GM19468 (cell line): ENCODE measurements at regions not wholly inside any gene's neighbourhood (a gene's known extent, or its start where the extent isn't known, plus 50 kb on each side); places are given as distances from the start of the nearest gene placed in this dataset.
A peak's percentile ranks its signal among the peaks of the same experiment; 100 is the strongest.
"Not testable (repeated sequence)": the region's sequence is repeated elsewhere in the genome, so short reads cannot be mapped to it uniquely, and the experiment has no call there.

Experiments
- ATAC-seq: cut with Tn5 transposase; IDR thresholded peaks from one replicate; pipeline ENCODE4 v1.9.1; 2021; ENCODE audit warnings: mild to moderate bottlenecking, moderate library complexity, moderate number of reproducible peaks; ENCODE audit not compliant: unreplicated experiment; ENCODE audit errors: extremely low read depth

DNA sequence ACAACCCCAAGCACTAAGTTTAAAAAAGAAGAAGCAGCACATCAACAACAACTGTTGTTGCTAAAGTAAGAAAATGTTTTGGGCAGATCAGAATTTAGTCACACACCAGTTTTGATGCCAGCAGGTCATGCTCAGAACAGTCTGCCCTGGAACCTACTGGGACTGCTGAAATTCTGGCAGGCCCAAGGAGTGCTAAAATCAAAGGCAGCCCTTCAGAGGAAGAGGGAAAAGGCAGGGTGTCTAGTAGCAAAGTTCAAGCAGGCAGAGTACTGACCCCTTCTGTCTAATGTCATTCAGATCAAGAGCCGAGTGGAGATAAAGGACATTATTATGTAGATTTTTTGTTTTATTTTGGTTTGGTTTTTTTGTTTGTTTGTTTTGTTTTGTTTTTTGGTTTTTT, 96.6 kb upstream of the LOC128125822 start:
- no peak for ATAC-seq

DNA sequence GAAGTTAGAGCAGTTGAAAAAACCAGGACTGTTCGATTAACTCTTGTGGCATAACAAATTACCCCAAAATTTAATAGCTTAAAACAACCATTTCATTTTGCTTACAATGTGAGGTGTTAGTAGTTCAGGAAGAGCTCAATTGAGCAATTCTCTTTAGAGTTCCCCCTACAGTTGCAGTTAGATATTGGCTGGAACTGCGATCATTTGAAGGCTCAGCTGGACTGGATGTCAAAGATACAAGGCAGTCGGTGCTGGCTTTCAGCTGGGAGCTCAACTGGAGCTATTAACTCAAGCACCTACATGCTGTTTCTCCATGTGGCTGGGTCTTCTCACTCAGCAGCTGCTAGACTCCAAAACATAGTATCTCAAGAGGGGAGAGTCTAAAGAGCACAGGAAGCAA, 96.0 kb upstream of the LOC128125822 start:
- ATAC-seq, result no peak

DNA sequence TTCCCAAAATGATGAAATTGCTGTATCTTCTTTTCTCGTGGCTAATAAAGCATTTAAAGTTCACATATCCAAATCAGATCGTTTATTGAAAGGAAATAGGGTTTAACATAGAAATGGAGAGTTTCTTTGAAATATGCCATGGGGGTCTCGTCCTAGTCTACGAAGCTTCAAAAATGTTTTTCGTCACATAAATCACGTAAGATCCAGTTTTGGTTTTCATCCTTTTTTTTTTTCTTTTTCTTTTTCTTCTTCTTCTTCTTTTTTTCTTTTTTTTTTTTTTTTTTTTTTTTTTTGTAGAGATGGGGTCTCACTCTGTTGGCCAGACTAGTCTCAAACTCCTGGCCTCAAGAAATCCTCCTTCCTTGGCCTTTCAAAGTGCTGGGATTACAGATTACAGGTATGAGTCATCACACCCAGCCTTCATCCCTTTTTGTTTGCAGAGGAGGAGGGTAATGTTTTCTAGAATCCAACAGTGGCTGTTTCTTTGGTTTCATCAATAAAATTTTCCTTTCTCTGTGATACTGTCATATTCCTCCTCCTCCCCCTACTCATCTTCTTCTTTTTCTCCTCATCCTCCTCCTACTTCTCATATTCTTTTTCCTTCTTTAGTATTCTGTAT, 94.7 kb upstream of the LOC128125822 start:
- ATAC-seq, result no peak

DNA sequence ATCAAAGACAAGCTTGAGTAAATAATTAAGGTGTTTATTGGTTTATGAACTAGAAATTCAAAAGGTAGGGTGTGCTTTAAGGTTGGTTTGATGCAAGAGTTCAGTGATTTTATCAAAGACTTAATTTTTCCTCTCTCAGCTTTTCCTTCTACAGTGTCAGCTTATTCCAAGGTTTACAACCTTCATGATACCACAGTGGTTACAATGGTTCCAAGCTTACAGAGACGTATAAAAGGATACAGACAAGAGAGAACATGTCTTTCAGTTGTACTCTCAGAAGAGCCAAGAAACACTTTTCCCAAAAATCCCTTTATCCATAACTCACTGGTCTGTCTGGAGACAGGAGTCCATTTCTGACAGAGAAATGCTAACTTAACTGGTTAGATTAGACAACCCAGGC, 93.5 kb upstream of the LOC128125822 start:
- no peak for ATAC-seq

DNA sequence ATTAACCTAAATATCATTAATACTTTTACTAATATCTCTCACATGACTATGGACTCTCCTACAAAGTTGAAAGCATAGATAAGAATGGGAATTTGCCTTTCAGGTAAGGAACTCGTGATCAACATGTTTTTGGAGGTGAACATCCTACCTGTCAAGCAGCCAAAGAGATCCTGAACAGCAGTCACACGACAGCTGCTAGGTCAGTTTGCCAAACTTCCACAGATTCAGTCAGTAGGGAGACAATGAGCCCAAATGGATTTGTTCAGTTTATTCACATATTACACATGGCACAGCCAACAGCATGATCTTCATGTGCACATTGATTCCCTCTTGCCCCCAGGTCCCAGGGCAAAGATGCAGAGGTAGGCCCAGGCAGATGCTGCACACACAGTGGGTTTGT, 86.1 kb upstream of the LOC128125822 start:
- ATAC-seq, result no peak

DNA sequence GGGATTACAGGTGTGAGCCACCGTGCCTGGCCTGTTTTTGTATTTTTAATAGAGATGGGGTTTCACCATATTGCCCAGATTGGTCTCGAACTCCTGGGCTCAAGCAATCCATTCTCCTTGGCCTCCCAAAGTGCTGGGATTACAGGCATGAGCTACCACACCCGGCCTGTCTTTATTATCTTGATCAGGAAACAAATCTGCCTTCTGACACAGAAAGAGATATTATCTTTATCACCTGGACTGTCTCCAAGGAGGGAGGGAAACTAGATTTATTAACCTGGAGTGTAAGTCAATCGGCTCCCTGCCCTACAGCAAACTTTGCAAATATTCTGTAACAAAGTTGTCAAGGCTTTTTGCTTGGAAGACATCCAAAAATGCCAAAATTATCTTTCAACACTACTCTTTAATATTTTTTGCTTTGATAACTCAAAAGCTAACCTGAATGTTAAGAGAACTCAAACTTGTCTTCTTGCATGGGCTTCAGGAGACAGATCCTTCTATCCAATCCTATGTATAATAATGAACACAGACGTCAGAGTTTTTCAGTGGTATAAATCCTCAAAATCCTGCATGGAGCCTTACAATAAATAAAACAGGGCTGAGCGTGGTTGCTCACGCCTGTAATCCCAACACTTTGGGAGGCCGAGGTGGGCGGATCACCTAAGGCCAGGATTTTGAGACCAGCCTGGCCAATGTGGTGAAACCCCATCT, 85.0 kb upstream of the LOC128125822 start:
- ATAC-seq, result no peak

DNA sequence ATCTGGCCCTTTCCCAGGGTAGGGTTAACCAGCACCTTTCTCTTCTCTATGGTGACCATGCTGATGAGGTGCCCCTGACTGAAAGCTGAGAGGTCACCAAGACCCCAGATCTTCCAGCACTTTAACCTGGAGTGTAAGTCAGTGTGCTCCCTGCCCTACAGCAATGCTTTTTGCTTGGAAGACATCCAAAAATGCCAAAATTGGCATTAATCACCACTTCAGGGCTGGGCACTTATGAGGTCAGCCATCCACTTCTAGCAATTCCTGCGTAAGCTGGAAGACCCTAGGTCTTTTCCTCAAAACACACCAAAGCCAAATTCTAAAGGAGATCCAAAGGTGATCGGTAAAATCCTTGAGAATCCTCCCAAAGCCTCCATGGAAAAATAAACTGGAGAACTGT, 81.2 kb upstream of the LOC128125822 start:
- no peak for ATAC-seq

DNA sequence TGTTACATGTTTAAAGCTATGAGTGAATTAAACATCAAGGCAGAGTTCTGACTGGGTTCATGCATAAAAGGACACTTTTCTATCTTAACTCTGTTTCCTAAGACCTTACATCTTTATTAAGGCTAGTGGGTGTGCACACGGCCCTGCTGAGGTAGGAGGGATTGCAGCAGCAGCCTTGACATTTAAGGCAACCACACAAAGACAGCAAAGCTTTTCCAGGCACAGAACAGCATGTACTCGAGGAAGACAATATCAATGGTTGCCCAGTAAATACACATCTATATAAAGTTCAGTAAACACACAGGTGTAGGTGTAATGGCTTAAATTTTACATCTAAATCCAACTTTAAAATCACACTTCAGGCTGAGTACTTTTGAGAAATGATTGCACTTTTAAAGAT, 79.8 kb upstream of the LOC128125822 start:
- no peak for ATAC-seq

DNA sequence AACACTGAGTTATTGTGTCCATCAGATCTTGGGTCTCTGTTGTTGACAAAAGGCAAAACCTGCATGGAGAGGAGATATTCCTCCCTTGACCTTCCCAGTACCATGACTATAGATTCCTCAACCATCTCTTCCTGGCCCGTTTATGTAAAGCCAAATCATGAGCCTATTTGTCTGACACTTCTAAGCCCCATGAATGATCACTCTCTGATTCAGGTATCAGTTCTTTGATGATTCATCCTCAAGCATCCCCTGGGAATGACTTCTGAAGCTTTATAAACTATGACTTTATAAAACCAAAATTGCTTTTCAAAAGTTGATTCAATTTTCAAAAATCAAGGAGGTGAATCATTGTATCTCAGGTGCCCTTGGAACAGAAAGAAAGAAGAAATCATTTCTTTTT, 78.7 kb upstream of the LOC128125822 start:
- ATAC-seq, result no peak

DNA sequence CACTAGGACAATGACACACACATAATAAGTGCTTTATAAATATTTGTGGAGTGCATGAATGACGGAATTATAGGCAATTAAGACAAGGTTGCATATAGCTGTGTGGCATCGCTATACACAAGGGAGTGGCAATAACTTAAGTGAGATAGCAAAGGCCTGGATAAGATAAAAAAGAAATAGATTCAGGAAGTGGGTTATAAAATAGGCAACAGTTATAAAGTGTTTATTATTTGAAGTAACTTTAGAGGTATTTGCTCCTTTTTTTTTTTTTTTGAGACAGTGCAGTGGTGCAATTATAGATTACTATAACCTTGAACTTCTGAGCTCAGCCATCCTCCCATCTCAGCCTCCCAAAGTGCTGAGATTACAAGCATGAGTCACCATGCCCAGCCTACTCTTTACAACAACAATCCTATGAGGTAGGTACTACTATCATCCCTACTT, 75.9 kb upstream of the LOC128125822 start:
- no peak for ATAC-seq

DNA sequence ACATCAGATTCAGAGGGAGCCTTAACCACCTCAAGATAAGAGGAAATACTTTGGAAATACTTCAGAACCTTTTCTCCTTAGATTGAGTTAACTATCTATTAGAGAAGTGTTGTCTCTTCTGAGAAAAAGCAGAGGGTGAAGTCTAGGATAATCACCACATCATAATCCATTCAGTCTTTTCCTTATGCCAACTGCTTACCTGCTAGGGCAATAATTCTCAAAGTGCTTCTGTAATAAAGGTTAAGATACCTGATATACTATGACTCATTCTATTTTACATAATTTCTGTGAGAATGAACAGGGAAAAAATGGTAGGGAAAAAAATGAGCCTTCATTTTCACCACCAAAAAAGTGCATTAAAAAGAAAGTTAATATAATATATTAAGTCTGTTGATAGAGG, 70.1 kb upstream of the LOC128125822 start:
- ATAC-seq, result no peak

DNA sequence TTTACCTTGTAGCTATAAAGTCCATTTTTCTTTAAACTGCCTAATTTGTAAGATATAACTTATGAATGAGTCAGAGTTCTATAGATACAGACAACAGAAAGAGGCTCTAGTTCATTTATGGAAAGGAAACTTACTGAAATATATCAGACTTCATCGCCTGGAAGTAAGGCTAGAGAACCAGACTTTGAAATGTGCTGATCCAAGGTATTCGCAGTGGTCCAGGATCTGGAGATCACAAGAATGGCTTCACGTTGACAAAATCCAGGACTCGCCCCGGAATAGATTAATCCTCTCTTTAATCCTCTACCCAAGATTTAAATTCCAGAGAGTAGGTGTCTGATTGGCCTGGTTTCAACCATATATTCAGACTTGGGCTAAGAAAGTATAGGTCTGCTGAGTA, 69.1 kb upstream of the LOC128125822 start:
- no peak for ATAC-seq

DNA sequence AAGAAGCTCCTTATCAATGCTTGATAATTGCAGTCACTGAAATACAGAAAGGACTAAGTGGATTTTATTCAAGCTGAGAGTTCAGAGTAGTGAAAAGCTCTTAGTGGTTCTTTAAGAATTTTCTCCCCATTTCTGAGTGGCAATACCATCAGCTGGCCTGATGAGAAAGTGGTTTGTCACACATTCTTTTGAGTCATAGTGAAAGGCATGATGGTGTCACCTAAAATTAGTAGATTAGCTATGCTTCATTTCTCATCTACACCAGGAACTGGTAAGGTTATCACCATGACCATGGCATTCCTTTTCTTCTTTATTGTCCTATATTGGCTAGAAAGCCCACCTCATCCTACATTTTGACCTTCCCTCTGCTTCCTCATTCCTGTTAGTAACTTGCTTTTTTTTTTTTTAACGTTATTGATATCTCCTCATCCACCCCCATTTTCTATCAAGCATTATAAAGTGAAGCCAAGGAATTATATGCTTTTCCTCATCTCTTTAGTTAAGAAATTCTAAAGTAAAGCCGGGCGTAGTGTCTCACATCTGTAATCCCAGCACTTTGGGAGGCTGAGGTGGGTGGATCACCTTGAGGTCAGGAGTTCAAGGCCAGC, 67.4 kb upstream of the LOC128125822 start:
- peak; percentile 99 for ATAC-seq

DNA sequence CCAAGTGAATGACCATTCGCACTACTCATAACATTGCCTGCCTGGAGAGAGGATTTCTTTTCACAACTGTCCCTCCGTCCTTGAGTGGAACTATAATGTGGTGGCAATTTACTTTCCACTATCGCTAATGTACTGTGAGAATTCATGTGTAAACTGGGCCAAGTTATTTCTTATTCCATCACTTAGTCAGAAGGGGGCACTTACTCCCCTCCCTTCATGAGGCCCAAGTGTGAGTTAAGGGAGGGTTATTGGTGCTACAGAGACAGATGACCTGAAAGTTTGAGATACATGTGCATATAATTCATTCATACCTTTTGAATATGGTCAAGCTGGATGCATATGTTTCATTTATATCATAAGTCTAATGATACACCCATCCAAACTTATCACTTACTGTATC, 65.2 kb upstream of the LOC128125822 start:
- no peak for ATAC-seq

DNA sequence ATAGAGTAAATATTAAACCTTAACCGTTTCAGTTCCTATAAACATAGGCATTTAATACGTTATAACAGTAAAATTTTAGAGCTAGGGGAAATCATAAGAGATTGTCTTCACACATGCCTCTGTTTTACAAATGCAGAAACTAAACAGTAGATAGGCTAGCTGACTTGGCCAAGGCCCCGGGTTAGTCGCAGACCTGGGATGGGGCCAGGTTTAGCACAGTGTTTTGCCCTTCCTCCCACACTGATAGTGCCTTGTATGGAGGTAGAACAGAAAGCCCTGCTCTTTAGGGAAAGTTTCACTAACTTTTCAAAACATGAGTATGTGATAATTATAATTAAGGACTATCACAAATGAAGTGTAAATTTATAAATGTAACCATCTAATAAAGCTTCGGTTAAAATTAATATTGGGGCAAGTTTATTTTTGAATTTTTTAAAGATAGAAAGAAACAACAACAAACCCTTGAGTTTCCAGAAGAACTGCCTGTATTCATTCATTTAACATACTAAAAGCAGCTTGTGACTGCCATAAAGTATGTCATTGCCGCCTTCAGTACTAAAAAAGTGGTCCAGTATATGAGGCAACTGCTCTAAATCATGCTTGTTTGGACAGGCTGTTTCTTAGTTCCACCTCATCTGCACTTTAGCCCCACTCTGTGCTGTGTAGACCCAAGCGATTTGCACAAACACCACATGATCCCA, 62.5 kb upstream of the LOC128125822 start:
- ATAC-seq, result no peak

DNA sequence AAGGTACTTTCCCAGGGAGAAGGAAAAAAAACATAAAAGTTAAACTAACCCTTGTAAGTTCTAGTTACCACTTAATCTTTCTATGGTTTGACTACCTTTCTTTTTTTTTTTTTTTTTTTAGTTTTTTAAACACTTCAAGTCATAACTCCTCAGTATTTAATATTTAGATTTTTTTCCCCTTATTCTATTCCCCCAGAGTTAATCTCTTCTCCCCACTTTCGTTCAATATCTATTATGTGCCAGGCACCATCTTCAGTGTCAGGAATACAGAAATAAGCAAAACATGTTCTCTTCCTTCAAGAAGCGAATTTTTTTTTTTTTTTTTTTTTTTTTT, 62.0 kb upstream of the LOC128125822 start:
- ATAC-seq, result no peak

DNA sequence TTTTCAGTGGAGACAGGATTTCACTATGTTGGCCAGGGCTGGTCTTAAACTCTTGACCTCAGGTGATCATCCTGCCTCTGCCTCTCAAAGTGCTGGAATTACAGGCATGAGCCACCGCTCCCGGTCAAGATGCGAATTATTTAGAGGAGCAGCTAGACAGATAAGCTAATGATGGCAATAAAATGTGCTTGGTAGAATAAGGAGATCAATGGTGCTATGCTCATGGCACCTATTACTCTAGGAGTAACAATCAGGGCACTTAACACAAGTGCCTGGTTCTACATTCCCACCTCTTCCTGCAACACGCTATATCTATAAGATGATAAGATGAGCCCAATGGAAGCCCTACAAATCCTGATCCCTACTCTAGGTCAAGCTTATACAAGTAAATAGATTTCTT, 61.4 kb upstream of the LOC128125822 start:
- ATAC-seq, result no peak

DNA sequence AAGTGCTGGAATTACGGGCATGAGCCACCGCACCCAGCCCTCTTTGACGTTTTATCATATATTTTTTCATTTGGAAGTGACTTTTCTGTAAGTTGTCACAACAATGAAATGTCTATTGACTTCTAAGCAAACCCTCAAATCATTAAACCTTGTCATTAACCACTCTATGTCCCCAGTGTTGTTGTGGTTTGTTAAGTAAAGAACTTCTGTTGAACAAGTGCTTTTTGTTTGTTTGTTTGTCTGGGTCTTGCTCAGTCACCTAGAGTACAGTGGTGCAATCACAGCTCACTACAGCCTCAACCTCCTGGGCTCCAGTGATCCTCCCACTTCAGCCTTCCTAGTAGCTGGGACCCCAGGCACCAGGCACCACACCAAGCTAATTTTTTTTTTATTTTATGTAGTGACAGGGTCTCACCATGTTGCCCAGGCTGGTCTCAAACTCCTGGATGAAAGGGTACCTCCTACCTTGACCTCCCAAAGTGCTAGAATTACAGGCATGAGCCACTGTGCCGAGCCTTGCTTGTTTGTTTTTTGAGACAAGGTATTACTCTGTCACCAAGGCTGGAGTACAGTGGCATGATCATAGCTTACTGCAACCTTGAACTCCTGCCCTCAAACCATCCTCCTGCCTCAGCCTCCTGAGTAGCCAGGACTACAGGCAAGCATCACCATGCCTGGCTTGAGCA, 57.6 kb upstream of the LOC128125822 start:
- ATAC-seq, result no peak

DNA sequence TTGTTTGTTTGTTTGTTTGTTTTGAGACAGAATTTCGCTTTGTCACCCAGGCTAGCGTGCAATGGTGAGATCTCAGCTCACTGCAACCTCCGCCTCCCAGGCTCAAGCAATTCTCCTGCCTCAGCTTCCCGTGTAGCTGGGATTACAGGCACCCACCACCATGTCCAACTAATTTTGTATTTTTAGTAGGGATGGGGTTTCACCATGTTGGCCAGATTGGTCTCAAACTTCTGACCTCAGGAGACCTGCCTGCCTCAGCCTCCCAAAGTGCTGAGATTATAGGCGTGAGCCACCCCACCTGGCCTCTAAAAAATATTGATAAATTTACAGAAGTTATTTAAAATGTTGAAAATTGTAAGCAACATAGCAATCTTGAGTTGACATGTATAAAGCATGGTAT, 57.1 kb upstream of the LOC128125822 start:
- not testable (repeated sequence) for ATAC-seq

DNA sequence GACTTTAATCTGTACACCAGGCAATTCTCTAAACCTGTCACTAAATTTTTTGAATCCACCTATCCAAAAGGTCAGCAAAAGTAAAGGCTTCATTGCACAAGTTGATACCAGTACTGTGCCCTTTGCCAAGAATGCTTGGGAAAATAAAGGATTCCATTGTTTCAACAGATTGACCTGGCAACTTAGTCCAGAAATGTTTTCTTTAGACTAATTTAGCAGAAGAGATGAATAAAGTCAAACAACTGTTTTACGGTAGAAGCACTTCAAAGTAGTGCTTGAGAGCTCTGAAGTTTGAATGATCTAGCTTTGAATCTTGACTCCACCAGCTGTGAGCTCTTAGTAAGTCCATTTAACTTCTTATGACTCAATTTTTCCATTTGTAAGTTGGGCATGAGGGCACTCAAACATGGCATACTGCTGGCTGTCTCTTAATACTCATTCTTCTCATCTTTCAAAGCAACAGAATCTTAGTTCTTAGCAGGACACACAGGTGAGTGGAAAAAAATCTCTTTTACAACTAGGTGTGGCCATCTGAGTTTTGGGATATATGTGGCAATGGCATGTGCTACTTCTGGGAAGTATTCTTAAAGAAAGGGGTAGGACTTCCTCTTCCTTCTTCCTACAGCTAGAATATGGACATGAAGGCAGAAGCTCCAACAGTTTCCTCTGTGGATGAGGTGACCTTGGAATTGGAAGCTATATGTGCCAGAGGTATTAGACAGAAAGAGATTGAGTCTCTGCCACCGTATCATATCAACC, 55.9 kb upstream of the LOC128125822 start:
- no peak for ATAC-seq
